WTC11 (cell line): ENCODE measurements at regions not wholly inside any gene's neighbourhood (a gene's known extent, or its start where the extent isn't known, plus 50 kb on each side); places are given as distances from the start of the nearest gene placed in this dataset.

Experiments
- ATAC-seq: fragments of 200-7000 bp; cut with Tn5 transposase; 2 replicates; pipeline ENCODE4 v1.10.0; 2021; ENCODE audit warnings: mild to moderate bottlenecking, moderate library complexity
- CTCF ChIA-PET: fragments of 300-600 bp; sonication (Branson Sonifier 250); formaldehyde crosslinking; loops from one replicate; lab custom pipeline; 2021; ENCODE audit warnings: antibody characterized with exemption; lab: Charles Lee
- POLR2A ChIA-PET: fragments of 350-600 bp; sonication (Branson Sonifier 250); formaldehyde crosslinking; loops from one replicate; lab custom pipeline; 2021; ENCODE audit warnings: antibody characterized with exemption; lab: Charles Lee
- DNase-seq: peaks from one replicate; pipeline ENCODE4 v3.0.0; 2021; ENCODE audit warnings: low spot score
- H3K27ac Mint-ChIP-seq: 2 replicates; pipeline ENCODE4 v1.8.0; 2021; ENCODE audit warnings: mixed read lengths
- H3K27me3 Mint-ChIP-seq: 2 replicates; pipeline ENCODE4 v1.8.0; 2021; ENCODE audit warnings: low read depth, mild to moderate bottlenecking, moderate library complexity, mixed read lengths
- H3K36me3 Mint-ChIP-seq: 2 replicates; pipeline ENCODE4 v1.8.0; 2021; ENCODE audit warnings: mixed read lengths
- H3K4me1 Mint-ChIP-seq: 2 replicates; pipeline ENCODE4 v1.8.0; 2022; ENCODE audit warnings: mixed read lengths
- H3K4me3 Mint-ChIP-seq: 2 replicates; pipeline ENCODE4 v1.8.0; 2021; ENCODE audit warnings: mild to moderate bottlenecking, moderate library complexity, mixed read lengths
- H3K9me3 Mint-ChIP-seq: 2 replicates; pipeline ENCODE4 v1.8.0; 2021; ENCODE audit warnings: mixed read lengths
- ATF3 ChIP-seq: sonication (generic); formaldehyde crosslinking; conservative IDR thresholded peaks from 2 replicates; pipeline ENCODE4 v1.8.1; 2022; ENCODE audit warnings: mild to moderate bottlenecking, missing genetic modification reagents
- E2F5 ChIP-seq: sonication (generic); formaldehyde crosslinking; IDR thresholded peaks from 2 replicates; pipeline ENCODE4 v1.8.1; 2022; ENCODE audit warnings: mild to moderate bottlenecking, moderate library complexity, missing genetic modification reagents
- EMX1 ChIP-seq: fragments of 250-450 bp; sonication (Bioruptor Pico); IDR thresholded peaks from 2 replicates; pipeline ENCODE4 v1.8.0; 2021; ENCODE audit warnings: mild to moderate bottlenecking
- MLX ChIP-seq: sonication (generic); formaldehyde crosslinking; IDR thresholded peaks from 2 replicates; pipeline ENCODE4 v1.8.1; 2023; ENCODE audit warnings: mild to moderate bottlenecking, missing genetic modification reagents, moderate library complexity
- NFATC4 ChIP-seq: fragments of 250-450 bp; sonication (Bioruptor Pico); IDR thresholded peaks from 2 replicates; pipeline ENCODE4 v1.9.0; 2021; ENCODE audit warnings: mild to moderate bottlenecking
- NR3C1 ChIP-seq: sonication (generic); formaldehyde crosslinking; conservative IDR thresholded peaks from 2 replicates; pipeline ENCODE4 v1.8.1; 2023; ENCODE audit warnings: low read depth, mild to moderate bottlenecking, missing genetic modification reagents
- PRDM15 ChIP-seq: sonication (generic); formaldehyde crosslinking; IDR thresholded peaks from 2 replicates; pipeline ENCODE4 v1.8.0; 2022; ENCODE audit warnings: missing genetic modification reagents
- SMAD3 ChIP-seq: sonication (generic); formaldehyde crosslinking; IDR thresholded peaks from 2 replicates; pipeline ENCODE4 v1.8.0; 2022; ENCODE audit warnings: missing genetic modification reagents, mild to moderate bottlenecking, borderline replicate concordance
- SOX15 ChIP-seq: fragments of 250-450 bp; sonication (Bioruptor Pico); IDR thresholded peaks from 2 replicates; pipeline ENCODE4 v1.9.0; 2021; ENCODE audit warnings: mild to moderate bottlenecking
- STAT6 ChIP-seq: sonication (generic); formaldehyde crosslinking; conservative IDR thresholded peaks from 2 replicates; pipeline ENCODE4 v1.8.1; 2023; ENCODE audit warnings: mild to moderate bottlenecking, low read depth, missing genetic modification reagents, moderate library complexity
- TEAD4 ChIP-seq: sonication (generic); formaldehyde crosslinking; IDR thresholded peaks from 2 replicates; pipeline ENCODE4 v1.8.0; 2022; ENCODE audit warnings: mild to moderate bottlenecking, missing genetic modification reagents
- USF2 ChIP-seq: sonication (generic); formaldehyde crosslinking; IDR thresholded peaks from 2 replicates; pipeline ENCODE4 v1.8.1; 2023; ENCODE audit warnings: mild to moderate bottlenecking, missing genetic modification reagents, moderate library complexity
- ZBTB21 ChIP-seq: sonication (generic); formaldehyde crosslinking; IDR thresholded peaks from 2 replicates; pipeline ENCODE4 v1.8.1; 2023; ENCODE audit warnings: mild to moderate bottlenecking, missing genetic modification reagents, borderline replicate concordance
- ZMAT4 ChIP-seq: fragments of 250-450 bp; sonication (Bioruptor Pico); IDR thresholded peaks from 2 replicates; pipeline ENCODE4 v1.9.0; 2021; ENCODE audit warnings: mild to moderate bottlenecking
- ZNF281 ChIP-seq: sonication (generic); formaldehyde crosslinking; IDR thresholded peaks from 2 replicates; pipeline ENCODE4 v1.8.0; 2023; ENCODE audit warnings: mild to moderate bottlenecking, missing genetic modification reagents
- ZNF532 ChIP-seq: fragments of 250-450 bp; sonication (Bioruptor Pico); IDR thresholded peaks from 2 replicates; pipeline ENCODE4 v1.9.0; 2021; ENCODE audit warnings: mild to moderate bottlenecking, borderline replicate concordance

- TF ChIP-seq ZBTB21 (CRISPR knock-in tag) (no peak), TEAD4 (CRISPR knock-in tag) (no peak), SMAD3 (CRISPR knock-in tag) (no peak)
- TF ChIP-seq, all 79 proteins: peak for 0
Observed at GRCh38 chrX:125172531-125172930, 147.1 kb upstream of the TEX13C start (continued).

- H3K27ac Mint-ChIP-seq = peak overlapping the region; percentile 57; the same call in 1 of the 2 replicates
- ATAC-seq = no peak
- TF ChIP-seq EMX1 (no peak), USF2 (CRISPR knock-in tag) (no peak), MLX (no peak), ZNF281 (CRISPR knock-in tag) (no peak), SOX15 (CRISPR knock-in tag) (no peak), ZNF532 (no peak), NFATC4 (CRISPR knock-in tag) (no peak), NR3C1 (no peak)
- TF ChIP-seq, all 79 proteins: peak for 0
- no peak for DNase-seq
- Mint-ChIP-seq H3K27me3 (no peaks in the 10 kb centered on the region), H3K9me3 (no peaks in the 10 kb centered on the region), H3K36me3 (no peaks in the 10 kb centered on the region), H3K4me3 (no peak overlapping the region), H3K4me1 (peaks cover 26% of the 10 kb centered on the region)
- ChIA-PET POLR2A (no interaction called here), CTCF (interaction anchor here (1.0 kb wide), 1 partner anchor 30 kb away, joined by 3 read pairs; no protein-coding TSS in a partner anchor)
Observed at GRCh38 chrX:125175991-125176584, 143.6 kb upstream of the TEX13C start.

GRCh38 chrX:125193921-125194320, 125.8 kb upstream of the TEX13C start:
- no peaks in the 10 kb centered on the region for H3K36me3 Mint-ChIP-seq
- no peak for ATAC-seq
- no peaks in the 10 kb centered on the region for H3K27me3 Mint-ChIP-seq
- ChIA-PET CTCF (no interaction called here), POLR2A (no interaction called here)
- peaks cover 18% of the 10 kb centered on the region for H3K4me1 Mint-ChIP-seq
- no peak overlapping the region for H3K27ac Mint-ChIP-seq
- no peaks in the 10 kb centered on the region for H3K9me3 Mint-ChIP-seq
- DNase-seq = no peak
- H3K4me3 Mint-ChIP-seq = no peak overlapping the region
- TF ChIP-seq ZMAT4 (no peak), SMAD3 (CRISPR knock-in tag) (no peak), STAT6 (CRISPR knock-in tag) (no peak), PRDM15 (CRISPR knock-in tag) (no peak), ATF3 (CRISPR knock-in tag) (no peak), E2F5 (CRISPR knock-in tag) (no peak)
